B cell (primary cell): ENCODE measurements at regions not wholly inside any gene's neighbourhood (a gene's known extent, or its start where the extent isn't known, plus 50 kb on each side); places are given as distances from the start of the nearest gene placed in this dataset.

Experiments
- CTCF ChIP-seq: fragments of 200-600 bp; IDR thresholded peaks from one replicate; pipeline ENCODE4 v1.8.0; 2022; ENCODE audit warnings: antibody characterized with exemption, mild to moderate bottlenecking
- EZH2 ChIP-seq: IDR thresholded peaks from 2 replicates; pipeline ENCODE4 v1.6.1; 2012; ENCODE audit warnings: borderline replicate concordance, low read depth, mild to moderate bottlenecking, moderate library complexity, low read length; ENCODE audit not compliant: insufficient read depth, poor library complexity, severe bottlenecking

- TF ChIP-seq CTCF (no peak), EZH2 (no peak)
Measured at GRCh38 chr5:159593518-159594073, 263.3 kb upstream of the IL12B start.
